GM23248 (cell line): ENCODE measurements at regions not wholly inside any gene's neighbourhood (a gene's known extent, or its start where the extent isn't known, plus 50 kb on each side); places are given as distances from the start of the nearest gene placed in this dataset.

Source experiments
- DNase-seq: peaks from one replicate; pipeline ENCODE4 v3.0.0-alpha.2; 2015
- H2AFZ ChIP-seq: fragments of 200-600 bp; sonication (generic); 2 replicates; pipeline ENCODE4 v1.6.1; 2016; ENCODE audit warnings: antibody characterized with exemption
- H3F3A ChIP-seq: fragments of 200-600 bp; sonication (generic); 2 replicates; pipeline ENCODE4 v1.6.1; 2016; ENCODE audit warnings: mild to moderate bottlenecking, antibody characterized with exemption, mixed run types; ENCODE audit not compliant: insufficient read depth
- H3K27ac ChIP-seq: fragments of 200-600 bp; sonication (generic); 2 replicates; pipeline ENCODE4 v1.5.1; 2016; ENCODE audit warnings: mild to moderate bottlenecking
- H3K27me3 ChIP-seq: fragments of 200-600 bp; sonication (generic); replicated peaks from 2 replicates; pipeline ENCODE4 v1.6.1; 2016; ENCODE audit warnings: mild to moderate bottlenecking; ENCODE audit not compliant: insufficient read depth
- H3K36me3 ChIP-seq: fragments of 200-600 bp; sonication (generic); 2 replicates; pipeline ENCODE4 v1.6.1; 2016; ENCODE audit warnings: low read depth, mild to moderate bottlenecking
- H3K4me1 ChIP-seq: fragments of 200-600 bp; sonication (generic); 2 replicates; pipeline ENCODE4 v1.6.1; 2016; ENCODE audit warnings: mild to moderate bottlenecking; ENCODE audit not compliant: insufficient read depth
- H3K4me2 ChIP-seq: fragments of 200-600 bp; sonication (generic); one replicate; pipeline ENCODE4 v1.6.1; 2016; ENCODE audit warnings: mild to moderate bottlenecking; ENCODE audit not compliant: unreplicated experiment
- H3K4me3 ChIP-seq: fragments of 200-600 bp; sonication (generic); 2 replicates; pipeline ENCODE4 v1.5.1; 2016; ENCODE audit warnings: mild to moderate bottlenecking
- H3K79me2 ChIP-seq: fragments of 200-600 bp; sonication (generic); 2 replicates; pipeline ENCODE4 v1.6.1; 2016; ENCODE audit warnings: mild to moderate bottlenecking; ENCODE audit not compliant: insufficient read depth
- H3K9ac ChIP-seq: fragments of 200-600 bp; sonication (generic); 2 replicates; pipeline ENCODE4 v1.6.1; 2016; ENCODE audit warnings: mild to moderate bottlenecking
- H3K9me2 ChIP-seq: fragments of 200-600 bp; sonication (generic); 2 replicates; pipeline ENCODE4 v1.6.1; 2016; ENCODE audit warnings: mixed run types, mild to moderate bottlenecking, moderate library complexity; ENCODE audit not compliant: insufficient read depth
- H3K9me3 ChIP-seq: fragments of 200-600 bp; sonication (generic); one replicate; pipeline ENCODE4 v1.6.1; 2017; ENCODE audit warnings: low read depth
- H4K20me1 ChIP-seq: fragments of 200-600 bp; sonication (generic); 2 replicates; pipeline ENCODE4 v1.6.0; 2016; ENCODE audit not compliant: insufficient read depth
- EZH2 ChIP-seq: fragments of 200-600 bp; sonication (generic); IDR thresholded peaks from 2 replicates; pipeline ENCODE4 v1.6.1; 2018; ENCODE audit warnings: antibody characterized with exemption, mild to moderate bottlenecking; ENCODE audit not compliant: insufficient read depth, poor library complexity, severe bottlenecking
- EZH2phosphoT487 ChIP-seq: fragments of 200-600 bp; sonication (generic); IDR thresholded peaks from 2 replicates; pipeline ENCODE4 v1.6.1; 2018; ENCODE audit warnings: antibody characterized with exemption, moderate library complexity, mild to moderate bottlenecking, low read depth; ENCODE audit not compliant: insufficient read depth
- WGBS, 2 experiments: methylation state at CpG; one replicate each; pipeline ENCODE4 v1.1.6; 2015 to 2017; ENCODE audit warnings: low lambda C conversion rate in 2 of 2, low coverage in 1 of 2; ENCODE audit errors: missing lambda C conversion rate in 2 of 2; 5-methylcytosine and 5-hydroxymethylcytosine counted together
- in situ Hi-C: fragments of 300-500 bp; cut with MboI; formaldehyde crosslinking; loops from 2 replicates; pipeline ENCODE4 v1.15.0; 2020

- in situ Hi-C loops: no loop called here
- WGBS, 2 experiments: 52 to 61% methylated on average over 5 of the region's 5 CpGs
- H3K4me1 ChIP-seq: no peaks in the 10 kb centered on the region
- H3K27ac ChIP-seq: no peak overlapping the region
- H4K20me1 ChIP-seq: no peaks in the 10 kb centered on the region
- H3K4me2 ChIP-seq: no peak overlapping the region
- H3K36me3 ChIP-seq: no peaks in the 10 kb centered on the region
- H2AFZ ChIP-seq: no peak overlapping the region
- TF ChIP-seq EZH2 (no peak), EZH2phosphoT487 (no peak)
- no peak overlapping the region for H3K9ac ChIP-seq
- no peaks in the 10 kb centered on the region for H3K27me3 ChIP-seq
- no peak for DNase-seq
- H3K9me3 ChIP-seq: no peaks in the 10 kb centered on the region
- H3K9me2 ChIP-seq: no peaks in the 10 kb centered on the region
- no peaks in the 10 kb centered on the region for H3F3A ChIP-seq
- no peak overlapping the region for H3K4me3 ChIP-seq
- no peaks in the 10 kb centered on the region for H3K79me2 ChIP-seq
Measured at GRCh38 chr12:131535779-131536178, 175.1 kb upstream of the SFSWAP start.

- Histone ChIP-seq H3K4me2 (no peak overlapping the region), H3K9me2 (no peaks in the 10 kb centered on the region), H3K27me3 (no peaks in the 10 kb centered on the region), H3K9me3 (no peaks in the 10 kb centered on the region), H3K27ac (no peak overlapping the region), H3K4me1 (no peaks in the 10 kb centered on the region), H3F3A (no peaks in the 10 kb centered on the region), H4K20me1 (no peaks in the 10 kb centered on the region), H3K4me3 (no peak overlapping the region), H3K36me3 (no peaks in the 10 kb centered on the region), H2AFZ (no peak overlapping the region), H3K79me2 (no peaks in the 10 kb centered on the region), H3K9ac (no peak overlapping the region)
- 33 to 37% methylated on average over 11 of the region's 11 CpGs for WGBS, 2 experiments
- DNase-seq: no peak
- in situ Hi-C loops: no loop called here
- TF ChIP-seq EZH2 (no peak), EZH2phosphoT487 (no peak)
Measured at GRCh38 chr12:131536337-131536736, 174.6 kb upstream of the SFSWAP start.

GRCh38 chr12:131536766-131537165 lies 174.1 kb upstream of the SFSWAP start:
- H3K36me3 ChIP-seq: no peaks in the 10 kb centered on the region
- no peaks in the 10 kb centered on the region for H4K20me1 ChIP-seq
- no peaks in the 10 kb centered on the region for H3K79me2 ChIP-seq
- DNase-seq: no peak
- WGBS, 2 experiments: 48 to 51% methylated on average over 13 of the region's 13 CpGs
- no peak overlapping the region for H3K9ac ChIP-seq
- no peak overlapping the region for H3K4me3 ChIP-seq
- H3K27ac ChIP-seq: no peak overlapping the region
- H3K9me2 ChIP-seq: no peaks in the 10 kb centered on the region
- no peaks in the 10 kb centered on the region for H3K9me3 ChIP-seq
- H3K27me3 ChIP-seq: no peaks in the 10 kb centered on the region
- TF ChIP-seq EZH2phosphoT487 (no peak), EZH2 (no peak)
- no peak overlapping the region for H3K4me2 ChIP-seq
- in situ Hi-C loops: no loop called here
- no peaks in the 10 kb centered on the region for H3K4me1 ChIP-seq
- no peak overlapping the region for H2AFZ ChIP-seq
- H3F3A ChIP-seq: no peaks in the 10 kb centered on the region

GRCh38 chr12:131537267-131537958 lies 173.5 kb upstream of the SFSWAP start:
- no peaks in the 10 kb centered on the region for H4K20me1 ChIP-seq
- no peaks in the 10 kb centered on the region for H3K9me3 ChIP-seq
- H3K27me3 ChIP-seq: no peaks in the 10 kb centered on the region
- no peak overlapping the region for H3K27ac ChIP-seq
- no peaks in the 10 kb centered on the region for H3K79me2 ChIP-seq
- no peak overlapping the region for H3K4me3 ChIP-seq
- in situ Hi-C loops: no loop called here
- H3K9ac ChIP-seq: no peak overlapping the region
- H2AFZ ChIP-seq: no peak overlapping the region
- no peaks in the 10 kb centered on the region for H3F3A ChIP-seq
- TF ChIP-seq EZH2phosphoT487 (no peak), EZH2 (no peak)
- H3K4me1 ChIP-seq: no peaks in the 10 kb centered on the region
- no peaks in the 10 kb centered on the region for H3K36me3 ChIP-seq
- no peak overlapping the region for H3K4me2 ChIP-seq
- no peak for DNase-seq
- 23 to 25% methylated on average over 11 of the region's 11 CpGs for WGBS, 2 experiments
- H3K9me2 ChIP-seq: no peaks in the 10 kb centered on the region

GRCh38 chr12:131539381-131539780 lies 171.5 kb upstream of the SFSWAP start:
- Histone ChIP-seq H3K36me3 (no peaks in the 10 kb centered on the region), H3K4me1 (no peaks in the 10 kb centered on the region), H4K20me1 (no peaks in the 10 kb centered on the region), H3K4me3 (no peak overlapping the region), H3F3A (no peaks in the 10 kb centered on the region), H3K9ac (no peak overlapping the region), H2AFZ (no peak overlapping the region), H3K27ac (no peak overlapping the region), H3K79me2 (no peaks in the 10 kb centered on the region), H3K4me2 (no peak overlapping the region), H3K27me3 (no peaks in the 10 kb centered on the region), H3K9me2 (no peaks in the 10 kb centered on the region), H3K9me3 (no peaks in the 10 kb centered on the region)
- no peak for DNase-seq
- in situ Hi-C loops: no loop called here
- no peak for TF ChIP-seq EZH2
- TF ChIP-seq EZH2phosphoT487: no peak
- WGBS, 2 experiments: 39 to 61% methylated on average over 2 of the region's 2 CpGs
